Liver (tissue), 8 donors: ENCODE measurements at regions not wholly inside any gene's neighbourhood (a gene's known extent, or its start where the extent isn't known, plus 50 kb on each side); places are given as distances from the start of the nearest gene placed in this dataset.

Experiments used
- DNase-seq: peaks from one replicate; pipeline ENCODE4 v3.0.0-alpha.2; 2017; ENCODE audit warnings: low spot score
- H3K27ac ChIP-seq, 2 donors: one replicate each; pipeline ENCODE4 v1.7.0; 2013; ENCODE audit warnings: inconsistent platforms in 2 of 2, low read length in 2 of 2, control low read depth in 1 of 2, low read depth in 1 of 2, mild to moderate bottlenecking in 1 of 2
- H3K27me3 ChIP-seq, 4 donors: one replicate each; pipeline versions ENCODE4 v1.6.1 to v1.7.0; 2013; ENCODE audit warnings: low read length in 3 of 4, inconsistent platforms in 1 of 4, mild to moderate bottlenecking in 1 of 4, moderate library complexity in 1 of 4; ENCODE audit not compliant: control insufficient read depth in 4 of 4, insufficient read depth in 4 of 4
- H3K36me3 ChIP-seq, 4 donors: one replicate each; pipeline versions ENCODE4 v1.6.1 to v1.7.0; 2013; ENCODE audit warnings: low read length in 3 of 4, mild to moderate bottlenecking in 3 of 4, low read depth in 1 of 4, moderate library complexity in 1 of 4; ENCODE audit not compliant: control insufficient read depth in 4 of 4, insufficient read depth in 3 of 4
- H3K4me1 ChIP-seq, 4 donors: one replicate each; pipeline versions ENCODE4 v1.6.1 to v1.7.0; 2013; ENCODE audit warnings: low read length in 3 of 4, mild to moderate bottlenecking in 3 of 4, moderate library complexity in 1 of 4; ENCODE audit not compliant: control insufficient read depth in 4 of 4, insufficient read depth in 4 of 4
- H3K4me3 ChIP-seq, 3 donors: one replicate each; pipeline versions ENCODE4 v1.6.1 to v1.7.0; 2013; ENCODE audit warnings: low read length in 3 of 3, control low read depth in 1 of 3, low read depth in 1 of 3, mild to moderate bottlenecking in 1 of 3
- H3K9ac ChIP-seq, 2 donors: one replicate each; pipeline ENCODE4 v1.7.0; 2013; ENCODE audit warnings: low read length in 2 of 2, mild to moderate bottlenecking in 2 of 2, moderate library complexity in 2 of 2, control low read depth in 1 of 2, low read depth in 1 of 2
- H3K9me3 ChIP-seq, 4 donors: one replicate each; pipeline versions ENCODE4 v1.6.1 to v1.7.0; 2013; ENCODE audit warnings: low read length in 3 of 4; ENCODE audit not compliant: control insufficient read depth in 4 of 4
- EGR1 ChIP-seq, 2 donors: IDR thresholded peaks; 2 replicates each; pipeline ENCODE4 v1.6.1; 2016 to 2018; ENCODE audit warnings: antibody characterized with exemption in 2 of 2, low read depth in 2 of 2
- FOXA1 ChIP-seq: IDR thresholded peaks from 2 replicates; pipeline ENCODE4 v1.6.1; 2016; ENCODE audit warnings: antibody characterized with exemption
- FOXA2 ChIP-seq: IDR thresholded peaks from 2 replicates; pipeline ENCODE4 v1.6.1; 2016; ENCODE audit warnings: antibody characterized with exemption
- GABPA ChIP-seq, 2 donors: IDR thresholded peaks in 1 of 2; conservative IDR thresholded peaks in 1 of 2; 2 replicates each; pipeline ENCODE4 v1.6.1; 2016; ENCODE audit warnings: antibody characterized with exemption in 2 of 2, mild to moderate bottlenecking in 1 of 2, moderate library complexity in 1 of 2
- HNF4A ChIP-seq, 2 donors: conservative IDR thresholded peaks; 2 replicates each; pipeline ENCODE4 v1.6.1; 2016; ENCODE audit warnings: antibody characterized with exemption in 2 of 2, mild to moderate bottlenecking in 2 of 2
- HNF4G ChIP-seq: IDR thresholded peaks from 2 replicates; pipeline ENCODE4 v1.6.1; 2016; ENCODE audit warnings: antibody characterized with exemption
- JUND ChIP-seq, 2 donors: IDR thresholded peaks; 2 replicates each; pipeline ENCODE4 v1.6.1; 2016; ENCODE audit warnings: antibody characterized with exemption in 2 of 2
- NR2F2 ChIP-seq: IDR thresholded peaks from 2 replicates; pipeline ENCODE4 v1.6.1; 2016; ENCODE audit warnings: antibody characterized with exemption
- RAD21 ChIP-seq, 2 donors: IDR thresholded peaks; 2 replicates each; pipeline ENCODE4 v1.6.1; 2016; ENCODE audit warnings: antibody characterized with exemption in 2 of 2, mild to moderate bottlenecking in 2 of 2
- RXRA ChIP-seq, 2 donors: IDR thresholded peaks; 2 replicates each; pipeline ENCODE4 v1.6.1; 2017 to 2018; ENCODE audit warnings: antibody characterized with exemption in 2 of 2, mild to moderate bottlenecking in 1 of 2
- TAF1 ChIP-seq: conservative IDR thresholded peaks from 2 replicates; pipeline ENCODE4 v1.6.1; 2016; ENCODE audit warnings: antibody characterized with exemption, mild to moderate bottlenecking
- YY1 ChIP-seq: IDR thresholded peaks from 2 replicates; pipeline ENCODE4 v1.6.1; 2016; ENCODE audit warnings: antibody characterized with exemption, mild to moderate bottlenecking
- ZBTB33 ChIP-seq: IDR thresholded peaks from 2 replicates; pipeline ENCODE4 v1.6.1; 2016; ENCODE audit warnings: antibody characterized with exemption
- WGBS: extraction: QIAGEN DNeasy Blood & Tissue Kit; methylation state at CpG from one replicate; pipeline ENCODE4 v1.1.7; 2013; 5-methylcytosine and 5-hydroxymethylcytosine counted together
- TF ChIP-seq, protein P1 (sequence below): IDR thresholded peaks from 2 replicates; pipeline ENCODE4 v1.6.1; 2016; ENCODE audit warnings: antibody characterized with exemption, mild to moderate bottlenecking
- TF ChIP-seq, protein P2 (sequence below): fragments of 150-350 bp; IDR thresholded peaks from 2 replicates; pipeline ENCODE4 v1.5.1; 2017; ENCODE audit warnings: improper control_type of control experiment, low read depth, low read length; ENCODE audit not compliant: missing input control
- TF ChIP-seq, protein P3 (sequence below): IDR thresholded peaks from 2 replicates; pipeline ENCODE4 v1.6.1; 2016; ENCODE audit warnings: antibody characterized with exemption
- donor health status: healthy.
- donor health status: healthy.
- donor health status: healthy.
- donor health status: healthy.
- donor health status: healthy.

GRCh38 chr9:118767571-118767970 is 601.7 kb downstream of the BRINP1 start:
- TF ChIP-seq YY1 = no peak
- no peak for TF ChIP-seq RAD21 (IDR thresholded peaks at IDR 0.05)
- TF ChIP-seq NR2F2 = no peak
- no peak for TF ChIP-seq JUND (IDR thresholded peaks at IDR 0.05)
- no peak for TF ChIP-seq FOXA1
- no peak for TF ChIP-seq HNF4G
- TF ChIP-seq, protein P1, sequence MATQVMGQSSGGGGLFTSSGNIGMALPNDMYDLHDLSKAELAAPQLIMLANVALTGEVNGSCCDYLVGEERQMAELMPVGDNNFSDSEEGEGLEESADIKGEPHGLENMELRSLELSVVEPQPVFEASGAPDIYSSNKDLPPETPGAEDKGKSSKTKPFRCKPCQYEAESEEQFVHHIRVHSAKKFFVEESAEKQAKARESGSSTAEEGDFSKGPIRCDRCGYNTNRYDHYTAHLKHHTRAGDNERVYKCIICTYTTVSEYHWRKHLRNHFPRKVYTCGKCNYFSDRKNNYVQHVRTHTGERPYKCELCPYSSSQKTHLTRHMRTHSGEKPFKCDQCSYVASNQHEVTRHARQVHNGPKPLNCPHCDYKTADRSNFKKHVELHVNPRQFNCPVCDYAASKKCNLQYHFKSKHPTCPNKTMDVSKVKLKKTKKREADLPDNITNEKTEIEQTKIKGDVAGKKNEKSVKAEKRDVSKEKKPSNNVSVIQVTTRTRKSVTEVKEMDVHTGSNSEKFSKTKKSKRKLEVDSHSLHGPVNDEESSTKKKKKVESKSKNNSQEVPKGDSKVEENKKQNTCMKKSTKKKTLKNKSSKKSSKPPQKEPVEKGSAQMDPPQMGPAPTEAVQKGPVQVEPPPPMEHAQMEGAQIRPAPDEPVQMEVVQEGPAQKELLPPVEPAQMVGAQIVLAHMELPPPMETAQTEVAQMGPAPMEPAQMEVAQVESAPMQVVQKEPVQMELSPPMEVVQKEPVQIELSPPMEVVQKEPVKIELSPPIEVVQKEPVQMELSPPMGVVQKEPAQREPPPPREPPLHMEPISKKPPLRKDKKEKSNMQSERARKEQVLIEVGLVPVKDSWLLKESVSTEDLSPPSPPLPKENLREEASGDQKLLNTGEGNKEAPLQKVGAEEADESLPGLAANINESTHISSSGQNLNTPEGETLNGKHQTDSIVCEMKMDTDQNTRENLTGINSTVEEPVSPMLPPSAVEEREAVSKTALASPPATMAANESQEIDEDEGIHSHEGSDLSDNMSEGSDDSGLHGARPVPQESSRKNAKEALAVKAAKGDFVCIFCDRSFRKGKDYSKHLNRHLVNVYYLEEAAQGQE = no peak
- no peak for TF ChIP-seq RXRA (IDR thresholded peaks at IDR 0.05)
- TF ChIP-seq HNF4A (conservative IDR thresholded peaks at IDR 0.05) = no peak
- no peak for TF ChIP-seq FOXA2
- no peak for TF ChIP-seq ZBTB33
- no peak for TF ChIP-seq EGR1 (IDR thresholded peaks at IDR 0.05; ENCODE audit: low read depth in 2 of 2)
- TF ChIP-seq, protein P2, sequence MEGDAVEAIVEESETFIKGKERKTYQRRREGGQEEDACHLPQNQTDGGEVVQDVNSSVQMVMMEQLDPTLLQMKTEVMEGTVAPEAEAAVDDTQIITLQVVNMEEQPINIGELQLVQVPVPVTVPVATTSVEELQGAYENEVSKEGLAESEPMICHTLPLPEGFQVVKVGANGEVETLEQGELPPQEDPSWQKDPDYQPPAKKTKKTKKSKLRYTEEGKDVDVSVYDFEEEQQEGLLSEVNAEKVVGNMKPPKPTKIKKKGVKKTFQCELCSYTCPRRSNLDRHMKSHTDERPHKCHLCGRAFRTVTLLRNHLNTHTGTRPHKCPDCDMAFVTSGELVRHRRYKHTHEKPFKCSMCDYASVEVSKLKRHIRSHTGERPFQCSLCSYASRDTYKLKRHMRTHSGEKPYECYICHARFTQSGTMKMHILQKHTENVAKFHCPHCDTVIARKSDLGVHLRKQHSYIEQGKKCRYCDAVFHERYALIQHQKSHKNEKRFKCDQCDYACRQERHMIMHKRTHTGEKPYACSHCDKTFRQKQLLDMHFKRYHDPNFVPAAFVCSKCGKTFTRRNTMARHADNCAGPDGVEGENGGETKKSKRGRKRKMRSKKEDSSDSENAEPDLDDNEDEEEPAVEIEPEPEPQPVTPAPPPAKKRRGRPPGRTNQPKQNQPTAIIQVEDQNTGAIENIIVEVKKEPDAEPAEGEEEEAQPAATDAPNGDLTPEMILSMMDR = no peak
- TF ChIP-seq, protein P3, sequence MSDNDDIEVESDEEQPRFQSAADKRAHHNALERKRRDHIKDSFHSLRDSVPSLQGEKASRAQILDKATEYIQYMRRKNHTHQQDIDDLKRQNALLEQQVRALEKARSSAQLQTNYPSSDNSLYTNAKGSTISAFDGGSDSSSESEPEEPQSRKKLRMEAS = no peak
- no peak for TF ChIP-seq GABPA (IDR thresholded peaks at IDR 0.05 in 1 of 2, conservative IDR thresholded peaks at IDR 0.05 in 1 of 2)
- TF ChIP-seq TAF1 = no peak
- no peaks in the 10 kb centered on the region for H3K36me3 ChIP-seq
- H3K4me1 ChIP-seq = no peaks in the 10 kb centered on the region
- H3K9me3 ChIP-seq = no peaks in the 10 kb centered on the region
- 72% methylated on average over 5 of the region's 5 CpGs for WGBS
- no peak overlapping the region for H3K4me3 ChIP-seq
- DNase-seq = no peak
- peaks cover 0 to 4% (median 0%) of the 10 kb centered on the region in 4 donors for H3K27me3 ChIP-seq
- H3K27ac ChIP-seq = no peak overlapping the region
- no peak overlapping the region for H3K9ac ChIP-seq

- no peaks in the 10 kb centered on the region for H3K36me3 ChIP-seq
- 68% methylated on average over 5 of the region's 5 CpGs for WGBS
- H3K27me3 ChIP-seq = no peaks in the 10 kb centered on the region
- no peak overlapping the region for H3K9ac ChIP-seq
- no peaks in the 10 kb centered on the region for H3K9me3 ChIP-seq
- H3K4me1 ChIP-seq = no peaks in the 10 kb centered on the region
- TF ChIP-seq HNF4G = no peak
- TF ChIP-seq NR2F2 = no peak
- H3K27ac ChIP-seq = no peak overlapping the region
- DNase-seq = no peak
- H3K4me3 ChIP-seq = no peak overlapping the region
These were observed 586.3 kb downstream of the BRINP1 start for GRCh38 chr9:118782790-118783463.
